HEK293 (cell line): ENCODE measurements at regions not wholly inside any gene's neighbourhood (a gene's known extent, or its start where the extent isn't known, plus 50 kb on each side); places are given as distances from the start of the nearest gene placed in this dataset.

Experiments used
- CTCF ChIP-seq: fragments of 450-650 bp; formaldehyde crosslinking; IDR thresholded peaks from 2 replicates; pipeline ENCODE4 v1.5.1; 2016; ENCODE audit warnings: missing biosample characterization, missing genetic modification characterization
- GLI4 ChIP-seq: fragments of 450-650 bp; formaldehyde crosslinking; IDR thresholded peaks from 2 replicates; pipeline ENCODE4 v1.5.1; 2016; ENCODE audit warnings: missing biosample characterization, missing genetic modification characterization
- HOXA7 ChIP-seq: sonication (generic); formaldehyde crosslinking; IDR thresholded peaks from 2 replicates; pipeline ENCODE4 v1.8.1; 2022; ENCODE audit warnings: missing genetic modification reagents, borderline replicate concordance
- PATZ1 ChIP-seq: fragments of 450-650 bp; formaldehyde crosslinking; IDR thresholded peaks from 2 replicates; pipeline ENCODE4 v1.5.1; 2016; ENCODE audit warnings: missing biosample characterization, missing genetic modification characterization
- REST ChIP-seq: fragments of 450-650 bp; formaldehyde crosslinking; IDR thresholded peaks from 2 replicates; pipeline ENCODE4 v1.5.1; 2016; ENCODE audit warnings: missing biosample characterization, missing genetic modification characterization
- SP2 ChIP-seq: fragments of 450-650 bp; formaldehyde crosslinking; IDR thresholded peaks from 2 replicates; pipeline ENCODE4 v1.5.1; 2016; ENCODE audit warnings: missing biosample characterization, missing genetic modification characterization
- ZBTB21 ChIP-seq: fragments of 450-650 bp; formaldehyde crosslinking; IDR thresholded peaks from 2 replicates; pipeline ENCODE4 v1.5.1; 2017; ENCODE audit warnings: missing biosample characterization, missing genetic modification characterization
- ZNF18 ChIP-seq: fragments of 450-650 bp; formaldehyde crosslinking; IDR thresholded peaks from 2 replicates; pipeline ENCODE4 v1.5.1; 2016; ENCODE audit warnings: missing biosample characterization, missing genetic modification characterization
- ZNF221 ChIP-seq: fragments of 450-650 bp; formaldehyde crosslinking; IDR thresholded peaks from 2 replicates; pipeline ENCODE4 v1.5.1; 2017; ENCODE audit warnings: missing biosample characterization, missing genetic modification characterization, borderline replicate concordance
- ZNF362 ChIP-seq: fragments of 450-650 bp; formaldehyde crosslinking; IDR thresholded peaks from 2 replicates; pipeline ENCODE4 v1.5.1; 2016; ENCODE audit warnings: missing biosample characterization, missing genetic modification characterization
- ZNF580 ChIP-seq: fragments of 450-650 bp; formaldehyde crosslinking; IDR thresholded peaks from 2 replicates; pipeline ENCODE4 v1.5.1; 2016; ENCODE audit warnings: missing biosample characterization, missing genetic modification characterization
- ZNF660 ChIP-seq: fragments of 450-650 bp; IDR thresholded peaks from 2 replicates; pipeline ENCODE4 v1.5.1; 2018; ENCODE audit warnings: missing biosample characterization, mild to moderate bottlenecking, missing genetic modification characterization
- ZSCAN30 ChIP-seq: fragments of 450-650 bp; IDR thresholded peaks from 2 replicates; pipeline ENCODE4 v1.5.1; 2018; ENCODE audit warnings: missing biosample characterization, mild to moderate bottlenecking, missing genetic modification characterization, moderate library complexity

- TF ChIP-seq GLI4 (no peak), ZSCAN30 (no peak), SP2 (tag by site-specific recombination) (no peak), CTCF (tag by site-specific recombination) (no peak), ZNF660 (tag by site-specific recombination) (no peak), REST (tag by site-specific recombination) (no peak), ZBTB21 (tag by site-specific recombination) (no peak), ZNF18 (no peak), ZNF362 (tag by site-specific recombination) (no peak), ZNF580 (tag by site-specific recombination) (no peak), PATZ1 (tag by site-specific recombination) (no peak), ZNF221 (tag by site-specific recombination) (no peak), HOXA7 (CRISPR knock-in tag) (no peak)
These were observed 420.9 kb upstream of the MGMT start for GRCh38 chr10:129046065-129046681.
